Kidney epithelial cell (primary cell): ENCODE measurements at regions not wholly inside any gene's neighbourhood (a gene's known extent, or its start where the extent isn't known, plus 50 kb on each side); places are given as distances from the start of the nearest gene placed in this dataset.

Experiments used
- DNase-seq: peaks from one replicate; pipeline ENCODE4 v3.0.0-alpha.2; 2010; ENCODE audit warnings: low read depth
- H3K27me3 ChIP-seq: 2 replicates; pipeline ENCODE4 v1.6.0; 2011; ENCODE audit warnings: low read length; ENCODE audit not compliant: control insufficient read depth, insufficient read depth
- H3K36me3 ChIP-seq: 2 replicates; pipeline ENCODE4 v1.5.1; 2011; ENCODE audit warnings: low read length; ENCODE audit not compliant: control insufficient read depth, insufficient read depth
- H3K4me3 ChIP-seq: 2 replicates; pipeline ENCODE4 v1.5.1; 2011; ENCODE audit warnings: low read depth, mild to moderate bottlenecking, control low read depth, low read length
- TF ChIP-seq, protein P1 (sequence below): IDR thresholded peaks from 2 replicates; pipeline ENCODE4 v1.5.1; 2011; ENCODE audit warnings: mild to moderate bottlenecking, moderate library complexity, low read length, control low read depth, inconsistent platforms; ENCODE audit not compliant: insufficient read depth, poor library complexity, severe bottlenecking

- no peaks in the 10 kb centered on the region for H3K27me3 ChIP-seq
- TF ChIP-seq, protein P1, sequence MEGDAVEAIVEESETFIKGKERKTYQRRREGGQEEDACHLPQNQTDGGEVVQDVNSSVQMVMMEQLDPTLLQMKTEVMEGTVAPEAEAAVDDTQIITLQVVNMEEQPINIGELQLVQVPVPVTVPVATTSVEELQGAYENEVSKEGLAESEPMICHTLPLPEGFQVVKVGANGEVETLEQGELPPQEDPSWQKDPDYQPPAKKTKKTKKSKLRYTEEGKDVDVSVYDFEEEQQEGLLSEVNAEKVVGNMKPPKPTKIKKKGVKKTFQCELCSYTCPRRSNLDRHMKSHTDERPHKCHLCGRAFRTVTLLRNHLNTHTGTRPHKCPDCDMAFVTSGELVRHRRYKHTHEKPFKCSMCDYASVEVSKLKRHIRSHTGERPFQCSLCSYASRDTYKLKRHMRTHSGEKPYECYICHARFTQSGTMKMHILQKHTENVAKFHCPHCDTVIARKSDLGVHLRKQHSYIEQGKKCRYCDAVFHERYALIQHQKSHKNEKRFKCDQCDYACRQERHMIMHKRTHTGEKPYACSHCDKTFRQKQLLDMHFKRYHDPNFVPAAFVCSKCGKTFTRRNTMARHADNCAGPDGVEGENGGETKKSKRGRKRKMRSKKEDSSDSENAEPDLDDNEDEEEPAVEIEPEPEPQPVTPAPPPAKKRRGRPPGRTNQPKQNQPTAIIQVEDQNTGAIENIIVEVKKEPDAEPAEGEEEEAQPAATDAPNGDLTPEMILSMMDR, result no peak
- H3K36me3 ChIP-seq, result no peaks in the 10 kb centered on the region
- H3K4me3 ChIP-seq, result no peak overlapping the region
- no peak for DNase-seq
Observed at GRCh38 chr5:68821056-68821455, 272.8 kb upstream of the SLC30A5 start.

GRCh38 chr5:68822796-68823195 lies 271.0 kb upstream of the SLC30A5 start:
- DNase-seq, result no peak
- Histone ChIP-seq H3K36me3 (no peaks in the 10 kb centered on the region), H3K27me3 (no peaks in the 10 kb centered on the region), H3K4me3 (no peak overlapping the region)
- TF ChIP-seq, protein P1, result no peak

- TF ChIP-seq, protein P1, result no peak
- H3K27me3 ChIP-seq, result no peaks in the 10 kb centered on the region
- DNase-seq, result no peak
- no peaks in the 10 kb centered on the region for H3K36me3 ChIP-seq
- no peak overlapping the region for H3K4me3 ChIP-seq
Observed at GRCh38 chr5:68823301-68823700, 270.5 kb upstream of the SLC30A5 start.

- H3K36me3 ChIP-seq, result no peaks in the 10 kb centered on the region
- TF ChIP-seq, protein P1, result no peak
- H3K27me3 ChIP-seq, result no peaks in the 10 kb centered on the region
- DNase-seq, result no peak
- H3K4me3 ChIP-seq, result no peak overlapping the region
Observed at GRCh38 chr5:68830377-68830898, 263.4 kb upstream of the SLC30A5 start.

- Histone ChIP-seq H3K27me3 (no peaks in the 10 kb centered on the region), H3K4me3 (no peak overlapping the region), H3K36me3 (no peaks in the 10 kb centered on the region)
- DNase-seq, result no peak
- TF ChIP-seq, protein P1, result no peak
Observed at GRCh38 chr5:68834491-68834981, 259.3 kb upstream of the SLC30A5 start.

DNA sequence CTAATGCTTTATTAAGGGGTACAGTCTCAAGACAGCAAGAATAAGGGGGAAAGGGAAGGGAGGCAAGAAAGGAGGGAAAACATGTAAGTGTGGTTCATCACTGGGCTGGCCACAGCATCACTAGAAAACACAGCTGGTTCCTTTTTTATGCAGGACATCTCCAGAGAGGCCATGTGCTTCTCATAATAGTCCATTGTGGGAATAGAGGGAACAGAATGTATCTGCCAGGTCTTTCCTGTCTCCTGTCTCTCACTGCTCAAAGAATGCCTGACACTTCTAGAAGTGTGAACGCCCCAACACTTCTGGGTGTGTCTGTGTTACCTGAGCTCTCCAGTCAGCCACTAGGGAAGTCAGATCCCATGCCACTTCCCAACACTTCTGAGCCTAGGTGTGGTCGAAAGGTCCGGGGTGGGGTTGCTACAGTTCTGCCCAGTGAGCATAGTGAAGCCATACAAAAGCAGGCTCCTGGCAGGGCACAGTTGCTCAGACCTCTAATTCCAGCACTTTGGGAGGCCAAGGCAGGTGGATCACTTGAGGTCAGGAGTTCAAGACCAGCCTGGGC lies 255.6 kb upstream of the SLC30A5 start:
- Histone ChIP-seq H3K4me3 (no peak overlapping the region), H3K36me3 (no peaks in the 10 kb centered on the region), H3K27me3 (no peaks in the 10 kb centered on the region)
- TF ChIP-seq, protein P1, result no peak
- DNase-seq, result no peak
